SK-N-SH (cell line): ENCODE measurements at regions not wholly inside any gene's neighbourhood (a gene's known extent, or its start where the extent isn't known, plus 50 kb on each side); places are given as distances from the start of the nearest gene placed in this dataset.

ENCODE experiments used
- CHD2 ChIP-seq: fragments of 150-350 bp; IDR thresholded peaks from 2 replicates; pipeline ENCODE4 v1.6.1; 2018; ENCODE audit warnings: low read length; ENCODE audit not compliant: partially characterized antibody
- CTCF ChIP-seq: fragments of 200-600 bp; sonication (generic); IDR thresholded peaks from 2 replicates; pipeline ENCODE4 v1.6.1; 2017; ENCODE audit warnings: antibody characterized with exemption, mild to moderate bottlenecking, moderate library complexity
- EP300 ChIP-seq, 2 experiments: IDR thresholded peaks; 2 replicates each; pipeline versions ENCODE4 v1.4.0 to v1.6.1; 2012; ENCODE audit warnings: borderline replicate concordance in 1 of 2, low read depth in 1 of 2, low read length in 1 of 2
- EZH2phosphoT487 ChIP-seq: fragments of 200-600 bp; sonication (generic); IDR thresholded peaks from 2 replicates; pipeline ENCODE4 v1.6.1; 2017; ENCODE audit warnings: low read depth, mixed run types, mild to moderate bottlenecking, antibody characterized with exemption, moderate library complexity, borderline replicate concordance
- GATA2 ChIP-seq: sonication (generic); formaldehyde crosslinking; IDR thresholded peaks from 2 replicates; pipeline ENCODE4 v1.5.0; 2020; ENCODE audit warnings: mild to moderate bottlenecking, missing genetic modification reagents
- POLR2AphosphoS5 ChIP-seq: IDR thresholded peaks from 2 replicates; pipeline ENCODE4 v1.6.1; 2012; ENCODE audit warnings: low read depth, low read length
- RAD21 ChIP-seq: IDR thresholded peaks from 2 replicates; pipeline ENCODE4 v1.6.1; 2012; ENCODE audit warnings: mild to moderate bottlenecking, low read length
- RXRA ChIP-seq: IDR thresholded peaks from 2 replicates; pipeline ENCODE4 v1.4.0; 2012; ENCODE audit warnings: low read depth, mild to moderate bottlenecking, borderline replicate concordance
- SMC3 ChIP-seq: IDR thresholded peaks from 2 replicates; pipeline ENCODE4 v1.6.1; 2012; ENCODE audit warnings: low read depth, low read length, improper control_type of control experiment
- TAF1 ChIP-seq: IDR thresholded peaks from 2 replicates; pipeline ENCODE4 v1.6.1; 2012; ENCODE audit warnings: low read depth, mild to moderate bottlenecking, low read length, moderate library complexity, borderline replicate concordance
- TCF12 ChIP-seq: IDR thresholded peaks from 2 replicates; pipeline ENCODE4 v1.4.0; 2012
- TEAD4 ChIP-seq: IDR thresholded peaks from 2 replicates; pipeline ENCODE4 v1.4.0; 2012; ENCODE audit warnings: mild to moderate bottlenecking, borderline replicate concordance; ENCODE audit not compliant: insufficient read depth
- ZBTB33 ChIP-seq: IDR thresholded peaks from 2 replicates; pipeline ENCODE4 v1.4.0; 2012; ENCODE audit warnings: low read depth, borderline replicate concordance

GRCh38 chr7:69186974-69187373 lies 411.3 kb upstream of the AUTS2 start:
- TF ChIP-seq GATA2: no peak
- TF ChIP-seq TEAD4: no peak
- no peak for TF ChIP-seq ZBTB33
- TF ChIP-seq CTCF: no peak
- TF ChIP-seq RAD21: no peak
- TF ChIP-seq POLR2AphosphoS5: no peak
- no peak for TF ChIP-seq TAF1
- TF ChIP-seq TCF12: no peak
- no peak for TF ChIP-seq EZH2phosphoT487
- TF ChIP-seq RXRA: no peak
- no peak for TF ChIP-seq SMC3
- no peak for TF ChIP-seq EP300 (IDR thresholded peaks at IDR 0.05; ENCODE audit: borderline replicate concordance in 1 of 2, low read depth in 1 of 2, low read length in 1 of 2)
- TF ChIP-seq CHD2: no peak
